NB4 (cell line): ENCODE measurements at regions not wholly inside any gene's neighbourhood (a gene's known extent, or its start where the extent isn't known, plus 50 kb on each side); places are given as distances from the start of the nearest gene placed in this dataset.

Experiments
- TF ChIP-seq, protein P1 (sequence below): IDR thresholded peaks from one replicate; pipeline ENCODE4 v1.5.1; 2012; ENCODE audit warnings: low read depth, low read length
- TF ChIP-seq, protein P2 (sequence below): IDR thresholded peaks from 2 replicates; pipeline ENCODE4 v1.6.1; 2011; ENCODE audit warnings: low read depth, low read length

DNA sequence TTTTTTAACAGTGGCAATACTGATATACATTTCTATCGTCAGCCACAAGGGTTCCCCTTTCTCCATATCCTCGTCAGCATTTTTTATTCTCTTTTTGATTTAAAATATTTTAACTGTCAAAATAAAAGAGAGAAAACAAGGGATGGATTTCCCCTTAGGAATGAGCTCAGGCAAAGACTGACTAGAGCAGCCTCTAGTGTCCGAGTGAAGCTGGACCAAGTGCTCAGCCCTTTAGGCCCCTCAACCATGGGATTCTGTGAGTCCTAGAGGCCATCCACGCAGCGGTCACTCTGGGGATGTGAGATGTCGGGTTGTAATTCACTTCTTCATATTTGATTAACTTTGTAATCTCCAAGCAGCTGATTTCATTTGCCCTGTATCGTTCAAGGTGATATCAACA lies 137.4 kb upstream of the RNF32 start:
- TF ChIP-seq, protein P1, sequence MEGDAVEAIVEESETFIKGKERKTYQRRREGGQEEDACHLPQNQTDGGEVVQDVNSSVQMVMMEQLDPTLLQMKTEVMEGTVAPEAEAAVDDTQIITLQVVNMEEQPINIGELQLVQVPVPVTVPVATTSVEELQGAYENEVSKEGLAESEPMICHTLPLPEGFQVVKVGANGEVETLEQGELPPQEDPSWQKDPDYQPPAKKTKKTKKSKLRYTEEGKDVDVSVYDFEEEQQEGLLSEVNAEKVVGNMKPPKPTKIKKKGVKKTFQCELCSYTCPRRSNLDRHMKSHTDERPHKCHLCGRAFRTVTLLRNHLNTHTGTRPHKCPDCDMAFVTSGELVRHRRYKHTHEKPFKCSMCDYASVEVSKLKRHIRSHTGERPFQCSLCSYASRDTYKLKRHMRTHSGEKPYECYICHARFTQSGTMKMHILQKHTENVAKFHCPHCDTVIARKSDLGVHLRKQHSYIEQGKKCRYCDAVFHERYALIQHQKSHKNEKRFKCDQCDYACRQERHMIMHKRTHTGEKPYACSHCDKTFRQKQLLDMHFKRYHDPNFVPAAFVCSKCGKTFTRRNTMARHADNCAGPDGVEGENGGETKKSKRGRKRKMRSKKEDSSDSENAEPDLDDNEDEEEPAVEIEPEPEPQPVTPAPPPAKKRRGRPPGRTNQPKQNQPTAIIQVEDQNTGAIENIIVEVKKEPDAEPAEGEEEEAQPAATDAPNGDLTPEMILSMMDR: peak; percentile 4
- TF ChIP-seq, protein P2, sequence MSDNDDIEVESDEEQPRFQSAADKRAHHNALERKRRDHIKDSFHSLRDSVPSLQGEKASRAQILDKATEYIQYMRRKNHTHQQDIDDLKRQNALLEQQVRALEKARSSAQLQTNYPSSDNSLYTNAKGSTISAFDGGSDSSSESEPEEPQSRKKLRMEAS: no peak
